ENCODE measurements at regions not wholly inside any gene's neighbourhood (a gene's known extent, or its start where the extent isn't known, plus 50 kb on each side); places are given as distances from the start of the nearest gene placed in this dataset.

DNA sequence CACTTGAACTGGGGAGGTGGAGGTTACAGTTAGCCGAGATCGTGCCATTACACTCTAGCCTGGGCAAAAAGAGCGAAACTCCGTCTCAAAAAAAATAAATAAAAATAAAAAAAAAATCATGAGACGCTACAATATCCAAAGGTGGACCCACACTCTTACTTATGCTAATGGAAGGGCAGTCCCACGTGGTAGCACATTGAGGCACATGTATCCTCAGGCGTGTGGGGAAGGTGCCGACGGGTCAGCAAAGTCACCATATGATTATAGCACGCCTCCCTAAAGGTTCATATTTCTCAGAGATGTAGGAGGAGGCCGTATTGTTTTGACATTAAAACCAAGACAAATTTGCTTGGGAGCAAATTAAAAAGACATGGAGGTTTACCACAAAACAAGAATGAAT lies 201.6 kb downstream of the LRRC70 start:
- TF ChIP-seq ZNF121 (CRISPR knock-in tag; conservative IDR thresholded peaks at IDR 0.05): no peak
- no peak for TF ChIP-seq ZNF165 (CRISPR knock-in tag; IDR thresholded peaks at IDR 0.05; ENCODE audit: borderline replicate concordance)
- TF ChIP-seq, protein P1, sequence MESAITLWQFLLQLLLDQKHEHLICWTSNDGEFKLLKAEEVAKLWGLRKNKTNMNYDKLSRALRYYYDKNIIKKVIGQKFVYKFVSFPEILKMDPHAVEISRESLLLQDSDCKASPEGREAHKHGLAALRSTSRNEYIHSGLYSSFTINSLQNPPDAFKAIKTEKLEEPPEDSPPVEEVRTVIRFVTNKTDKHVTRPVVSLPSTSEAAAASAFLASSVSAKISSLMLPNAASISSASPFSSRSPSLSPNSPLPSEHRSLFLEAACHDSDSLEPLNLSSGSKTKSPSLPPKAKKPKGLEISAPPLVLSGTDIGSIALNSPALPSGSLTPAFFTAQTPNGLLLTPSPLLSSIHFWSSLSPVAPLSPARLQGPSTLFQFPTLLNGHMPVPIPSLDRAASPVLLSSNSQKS (CRISPR knock-in tag; IDR thresholded peaks at IDR 0.05): no peak
- TF ChIP-seq HNRNPL (IDR thresholded peaks at IDR 0.05; ENCODE audit: low read depth, low read length): no peak
- TF ChIP-seq, protein P2, sequence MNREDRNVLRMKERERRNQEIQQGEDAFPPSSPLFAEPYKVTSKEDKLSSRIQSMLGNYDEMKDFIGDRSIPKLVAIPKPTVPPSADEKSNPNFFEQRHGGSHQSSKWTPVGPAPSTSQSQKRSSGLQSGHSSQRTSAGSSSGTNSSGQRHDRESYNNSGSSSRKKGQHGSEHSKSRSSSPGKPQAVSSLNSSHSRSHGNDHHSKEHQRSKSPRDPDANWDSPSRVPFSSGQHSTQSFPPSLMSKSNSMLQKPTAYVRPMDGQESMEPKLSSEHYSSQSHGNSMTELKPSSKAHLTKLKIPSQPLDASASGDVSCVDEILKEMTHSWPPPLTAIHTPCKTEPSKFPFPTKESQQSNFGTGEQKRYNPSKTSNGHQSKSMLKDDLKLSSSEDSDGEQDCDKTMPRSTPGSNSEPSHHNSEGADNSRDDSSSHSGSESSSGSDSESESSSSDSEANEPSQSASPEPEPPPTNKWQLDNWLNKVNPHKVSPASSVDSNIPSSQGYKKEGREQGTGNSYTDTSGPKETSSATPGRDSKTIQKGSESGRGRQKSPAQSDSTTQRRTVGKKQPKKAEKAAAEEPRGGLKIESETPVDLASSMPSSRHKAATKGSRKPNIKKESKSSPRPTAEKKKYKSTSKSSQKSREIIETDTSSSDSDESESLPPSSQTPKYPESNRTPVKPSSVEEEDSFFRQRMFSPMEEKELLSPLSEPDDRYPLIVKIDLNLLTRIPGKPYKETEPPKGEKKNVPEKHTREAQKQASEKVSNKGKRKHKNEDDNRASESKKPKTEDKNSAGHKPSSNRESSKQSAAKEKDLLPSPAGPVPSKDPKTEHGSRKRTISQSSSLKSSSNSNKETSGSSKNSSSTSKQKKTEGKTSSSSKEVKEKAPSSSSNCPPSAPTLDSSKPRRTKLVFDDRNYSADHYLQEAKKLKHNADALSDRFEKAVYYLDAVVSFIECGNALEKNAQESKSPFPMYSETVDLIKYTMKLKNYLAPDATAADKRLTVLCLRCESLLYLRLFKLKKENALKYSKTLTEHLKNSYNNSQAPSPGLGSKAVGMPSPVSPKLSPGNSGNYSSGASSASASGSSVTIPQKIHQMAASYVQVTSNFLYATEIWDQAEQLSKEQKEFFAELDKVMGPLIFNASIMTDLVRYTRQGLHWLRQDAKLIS (CRISPR knock-in tag; IDR thresholded peaks at IDR 0.05): no peak

Data from K562 (cell line).